IMR-90 (cell line): ENCODE measurements at regions not wholly inside any gene's neighbourhood (a gene's known extent, or its start where the extent isn't known, plus 50 kb on each side); places are given as distances from the start of the nearest gene placed in this dataset.

Experiments
- BHLHE40 ChIP-seq: fragments of 150-350 bp; IDR thresholded peaks from 2 replicates; pipeline ENCODE4 v1.6.1; 2016; ENCODE audit warnings: mild to moderate bottlenecking, low read depth, low read length
- CEBPB ChIP-seq: IDR thresholded peaks from 2 replicates; pipeline ENCODE4 v1.6.1; 2012; ENCODE audit warnings: low read depth, low read length, improper control_type of control experiment
- CTCF ChIP-seq: conservative IDR thresholded peaks from 2 replicates; pipeline ENCODE4 v1.5.1; 2012; ENCODE audit warnings: mild to moderate bottlenecking, low read depth, low read length, improper control_type of control experiment
- FOS ChIP-seq: fragments of 150-350 bp; IDR thresholded peaks from 2 replicates; pipeline ENCODE4 v1.6.1; 2016; ENCODE audit warnings: low read depth, low read length
- MAFK ChIP-seq: IDR thresholded peaks from 2 replicates; pipeline ENCODE4 v1.6.1; 2012; ENCODE audit warnings: low read depth, low read length, improper control_type of control experiment
- MXI1 ChIP-seq: IDR thresholded peaks from 2 replicates; pipeline ENCODE4 v1.6.1; 2012; ENCODE audit warnings: low read depth, mild to moderate bottlenecking, low read length, moderate library complexity, borderline replicate concordance
- NFE2L2 ChIP-seq: fragments of 150-350 bp; IDR thresholded peaks from 2 replicates; pipeline ENCODE4 v1.6.1; 2016; ENCODE audit warnings: low read depth, mild to moderate bottlenecking, low read length
- POLR2A ChIP-seq: IDR thresholded peaks from 2 replicates; pipeline ENCODE4 v1.6.1; 2012; ENCODE audit warnings: mild to moderate bottlenecking, low read depth, low read length
- RAD21 ChIP-seq: IDR thresholded peaks from 2 replicates; pipeline ENCODE4 v1.6.1; 2012; ENCODE audit warnings: low read length, improper control_type of control experiment
- RFX5 ChIP-seq: IDR thresholded peaks from 2 replicates; pipeline ENCODE4 v1.8.0; 2012; ENCODE audit warnings: low read depth, mild to moderate bottlenecking, low read length, moderate library complexity
- SMC3 ChIP-seq: fragments of 150-350 bp; IDR thresholded peaks from 2 replicates; pipeline ENCODE4 v1.6.1; 2016; ENCODE audit warnings: low read depth, mild to moderate bottlenecking, antibody characterized with exemption, low read length, moderate library complexity

DNA sequence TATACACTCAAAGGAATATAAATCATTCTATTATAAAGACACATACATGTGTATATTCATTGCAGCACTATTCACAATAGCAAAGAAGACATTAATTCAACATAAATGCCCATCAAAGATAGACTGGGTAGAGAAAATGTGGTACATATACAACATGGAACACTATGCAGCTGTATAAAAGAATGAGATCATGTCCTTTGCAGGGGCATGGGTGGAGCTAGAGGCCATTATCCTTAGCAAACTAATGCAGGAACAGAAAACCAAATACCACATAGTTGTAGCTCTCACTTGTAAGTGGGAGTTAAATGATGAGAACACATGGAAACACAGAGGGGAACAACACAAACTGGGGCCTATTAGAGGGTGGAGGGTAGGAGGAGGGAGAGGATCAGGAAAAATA, 121.0 kb upstream of the LOC128125822 start:
- TF ChIP-seq CTCF (no peak), MXI1 (no peak), FOS (no peak), MAFK (no peak), SMC3 (no peak), POLR2A (no peak), RFX5 (no peak), RAD21 (no peak), CEBPB (no peak), NFE2L2 (no peak), BHLHE40 (no peak)
